GM23338 (cell line): ENCODE measurements at regions not wholly inside any gene's neighbourhood (a gene's known extent, or its start where the extent isn't known, plus 50 kb on each side); places are given as distances from the start of the nearest gene placed in this dataset.

Source experiments
- ATAC-seq: fragments of 200-7000 bp; cut with Tn5 transposase; 3 replicates; pipeline ENCODE4 v1.9.1; 2020
- DNase-seq: peaks from one replicate; pipeline ENCODE4 v3.0.0-alpha.2; 2015; ENCODE audit warnings: low spot score
- H2AFZ ChIP-seq: fragments of 200-600 bp; sonication (generic); 2 replicates; pipeline ENCODE4 v1.8.0; 2016; ENCODE audit warnings: antibody characterized with exemption, mild to moderate bottlenecking, moderate library complexity
- H3F3A ChIP-seq: fragments of 200-600 bp; sonication (generic); replicated peaks from 2 replicates; pipeline ENCODE4 v1.8.0; 2017; ENCODE audit warnings: antibody characterized with exemption, mixed run types, low read depth
- H3K27ac ChIP-seq: fragments of 200-600 bp; sonication (generic); 2 replicates; pipeline ENCODE4 v1.6.1; 2016; ENCODE audit warnings: low read depth
- H3K27me3 ChIP-seq: fragments of 200-600 bp; sonication (generic); 2 replicates; pipeline ENCODE4 v1.8.0; 2016; ENCODE audit warnings: mild to moderate bottlenecking, mixed run types, moderate library complexity; ENCODE audit not compliant: insufficient read depth
- H3K36me3 ChIP-seq: fragments of 200-600 bp; sonication (generic); 2 replicates; pipeline ENCODE4 v1.8.0; 2016; ENCODE audit warnings: mild to moderate bottlenecking; ENCODE audit not compliant: insufficient read depth
- H3K4me1 ChIP-seq: fragments of 200-600 bp; sonication (generic); 2 replicates; pipeline ENCODE4 v1.8.0; 2016; ENCODE audit warnings: mild to moderate bottlenecking, moderate library complexity; ENCODE audit not compliant: insufficient read depth
- H3K4me2 ChIP-seq: fragments of 200-600 bp; sonication (generic); 2 replicates; pipeline ENCODE4 v1.7.1; 2017; ENCODE audit warnings: mixed run types
- H3K4me3 ChIP-seq: fragments of 200-600 bp; sonication (generic); 2 replicates; pipeline ENCODE4 v1.6.1; 2016; ENCODE audit warnings: mixed run types
- H3K79me2 ChIP-seq: fragments of 200-600 bp; sonication (generic); replicated peaks from 2 replicates; pipeline ENCODE4 v1.8.0; 2017; ENCODE audit warnings: mild to moderate bottlenecking; ENCODE audit not compliant: insufficient read depth
- H3K9me2 ChIP-seq: fragments of 200-600 bp; sonication (generic); 2 replicates; pipeline ENCODE4 v1.8.0; 2017; ENCODE audit not compliant: insufficient read depth
- H4K20me1 ChIP-seq: fragments of 200-600 bp; sonication (generic); replicated peaks from 2 replicates; pipeline ENCODE4 v1.8.0; 2017; ENCODE audit warnings: mild to moderate bottlenecking; ENCODE audit not compliant: insufficient read depth
- H3K27ac Mint-ChIP-seq: 2 replicates; pipeline ENCODE4 v1.8.0; 2020; ENCODE audit warnings: inconsistent platforms, mild to moderate bottlenecking, moderate library complexity, mixed read lengths
- H3K27me3 Mint-ChIP-seq: 3 replicates; pipeline ENCODE4 v1.8.0; 2022; ENCODE audit warnings: low read depth, mild to moderate bottlenecking, moderate library complexity, mixed read lengths, inconsistent platforms; ENCODE audit not compliant: insufficient read depth, poor library complexity
- H3K36me3 Mint-ChIP-seq: 3 replicates; pipeline ENCODE4 v1.8.0; 2021; ENCODE audit warnings: low read depth, mild to moderate bottlenecking, inconsistent platforms, moderate library complexity, mixed read lengths
- H3K4me1 Mint-ChIP-seq: 3 replicates; pipeline ENCODE4 v1.8.0; 2020; ENCODE audit warnings: mild to moderate bottlenecking, inconsistent platforms, mixed read lengths
- H3K4me3 Mint-ChIP-seq: 3 replicates; pipeline ENCODE4 v1.8.0; 2021; ENCODE audit warnings: moderate library complexity, mild to moderate bottlenecking, inconsistent platforms, mixed read lengths
- H3K9me3 Mint-ChIP-seq: 3 replicates; pipeline ENCODE4 v1.8.0; 2020; ENCODE audit warnings: moderate library complexity, mild to moderate bottlenecking, inconsistent platforms, mixed read lengths
- CREB1 ChIP-seq: fragments of 250-450 bp; sonication (Bioruptor Pico); IDR thresholded peaks from 2 replicates; pipeline ENCODE4 v1.5.0; 2020; ENCODE audit warnings: low read depth, mild to moderate bottlenecking, moderate library complexity
- ETS1 ChIP-seq: IDR thresholded peaks from 2 replicates; pipeline ENCODE4 v1.6.1; 2016; ENCODE audit warnings: antibody characterized with exemption
- EZH2 ChIP-seq: fragments of 200-600 bp; sonication (generic); IDR thresholded peaks from one replicate; pipeline ENCODE4 v1.8.0; 2017; ENCODE audit warnings: antibody characterized with exemption, mild to moderate bottlenecking, low read depth; ENCODE audit not compliant: unreplicated experiment
- JUNB ChIP-seq: IDR thresholded peaks from one replicate; pipeline ENCODE4 v1.6.1; 2016; ENCODE audit warnings: antibody characterized with exemption; ENCODE audit not compliant: unreplicated experiment
- NANOG ChIP-seq: IDR thresholded peaks from 2 replicates; pipeline ENCODE4 v1.6.1; 2016; ENCODE audit warnings: antibody characterized with exemption, borderline replicate concordance
- POLR2AphosphoS5 ChIP-seq: IDR thresholded peaks from 2 replicates; pipeline ENCODE4 v1.6.1; 2016; ENCODE audit warnings: antibody characterized with exemption, low read depth
- REST ChIP-seq: IDR thresholded peaks from one replicate; pipeline ENCODE4 v1.6.1; 2018; ENCODE audit warnings: antibody characterized with exemption; ENCODE audit not compliant: unreplicated experiment
- STAT1 ChIP-seq: IDR thresholded peaks from one replicate; pipeline ENCODE4 v1.6.1; 2016; ENCODE audit warnings: antibody characterized with exemption; ENCODE audit not compliant: unreplicated experiment
- ZNF114 ChIP-seq: fragments of 250-450 bp; sonication (Bioruptor Pico); IDR thresholded peaks from 2 replicates; pipeline ENCODE4 v1.5.0; 2020; ENCODE audit warnings: mild to moderate bottlenecking, moderate library complexity
- TF ChIP-seq, protein P1 (sequence below), 2 experiments: fragments of 200-600 bp in 1 of 2; sonication (generic) in 1 of 2; conservative IDR thresholded peaks; 2 replicates each; pipeline versions ENCODE4 v1.5.1 to v1.6.1; 2016 to 2017; ENCODE audit warnings: antibody characterized with exemption in 2 of 2, low read depth in 2 of 2, mild to moderate bottlenecking in 2 of 2, moderate library complexity in 1 of 2

DNA sequence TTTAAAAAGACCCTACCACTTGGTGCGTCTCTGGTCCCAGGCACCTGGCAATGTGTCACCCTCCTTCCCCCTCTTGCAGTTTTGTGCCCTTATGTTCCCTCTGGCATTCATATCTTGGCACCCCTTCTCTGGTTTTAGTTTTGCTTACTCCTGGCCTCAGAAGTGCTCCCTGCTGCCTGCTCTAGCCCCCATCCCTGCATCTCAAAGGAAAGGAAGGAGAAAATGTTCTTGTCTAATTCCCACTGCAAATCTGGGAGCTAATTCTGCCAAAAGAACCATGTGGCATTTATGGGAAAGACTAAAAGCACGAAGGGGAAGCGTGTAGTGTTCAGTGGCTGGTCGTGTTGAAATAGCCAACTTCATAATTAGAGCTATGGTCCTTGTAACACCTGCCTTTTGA lies 340.1 kb upstream of the RPS6KA3 start:
- Histone ChIP-seq H3F3A (no peaks in the 10 kb centered on the region), H3K79me2 (no peaks in the 10 kb centered on the region), H3K27ac (no peak overlapping the region), H3K27me3 (no peaks in the 10 kb centered on the region), H3K4me2 (no peak overlapping the region), H3K4me1 (no peaks in the 10 kb centered on the region), H3K4me3 (no peak overlapping the region), H2AFZ (no peak overlapping the region), H4K20me1 (no peaks in the 10 kb centered on the region), H3K36me3 (no peaks in the 10 kb centered on the region), H3K9me2 (no peaks in the 10 kb centered on the region)
- DNase-seq (no peak), ATAC-seq (no peak)
- Mint-ChIP-seq H3K4me1 (no peaks in the 10 kb centered on the region; the same call in 2 of the 3 replicates), H3K9me3 (no peaks in the 10 kb centered on the region), H3K4me3 (no peak overlapping the region), H3K36me3 (no peaks in the 10 kb centered on the region), H3K27ac (no peak overlapping the region), H3K27me3 (no peaks in the 10 kb centered on the region)
- TF ChIP-seq EZH2, result no peak
- no peak for TF ChIP-seq ETS1

DNA sequence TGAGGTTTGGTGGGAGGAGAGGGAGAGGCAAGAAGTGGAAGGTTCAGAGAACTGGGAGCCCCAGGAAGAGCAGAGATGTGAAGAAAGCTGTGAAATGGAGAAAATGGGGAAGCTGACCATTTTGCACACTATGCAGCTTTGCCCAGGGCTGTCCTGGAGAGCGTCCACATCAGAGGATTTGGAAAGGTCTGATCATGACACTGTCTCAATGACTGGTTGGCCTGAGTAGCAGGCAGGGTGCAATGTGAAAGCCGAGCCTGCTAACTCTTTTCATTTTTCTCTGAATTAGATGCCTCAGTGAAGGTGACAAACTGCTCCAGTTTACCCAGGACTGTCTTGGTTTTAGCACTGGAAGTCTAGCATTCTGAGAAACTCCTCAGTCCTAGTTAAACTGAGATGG lies 330.1 kb upstream of the RPS6KA3 start:
- Histone ChIP-seq H3K4me1 (no peaks in the 10 kb centered on the region), H3K4me2 (no peak overlapping the region), H3K4me3 (no peak overlapping the region), H4K20me1 (no peaks in the 10 kb centered on the region), H2AFZ (no peak overlapping the region), H3F3A (no peaks in the 10 kb centered on the region), H3K9me2 (no peaks in the 10 kb centered on the region), H3K79me2 (no peaks in the 10 kb centered on the region), H3K27me3 (no peaks in the 10 kb centered on the region), H3K36me3 (no peaks in the 10 kb centered on the region), H3K27ac (no peak overlapping the region)
- ATAC-seq (no peak), DNase-seq (no peak)
- Mint-ChIP-seq H3K27me3 (peaks cover 3% of the 10 kb centered on the region), H3K9me3 (no peaks in the 10 kb centered on the region), H3K27ac (no peak overlapping the region), H3K4me3 (no peak overlapping the region), H3K36me3 (no peaks in the 10 kb centered on the region), H3K4me1 (peaks cover 11% of the 10 kb centered on the region; the same call in 2 of the 3 replicates)
- no peak for TF ChIP-seq REST
- TF ChIP-seq JUNB, result no peak
- TF ChIP-seq POLR2AphosphoS5, result no peak
- TF ChIP-seq STAT1, result no peak
- no peak for TF ChIP-seq CREB1 (CRISPR knock-in tag)
- no peak for TF ChIP-seq ETS1
- no peak for TF ChIP-seq NANOG
- TF ChIP-seq, protein P1, sequence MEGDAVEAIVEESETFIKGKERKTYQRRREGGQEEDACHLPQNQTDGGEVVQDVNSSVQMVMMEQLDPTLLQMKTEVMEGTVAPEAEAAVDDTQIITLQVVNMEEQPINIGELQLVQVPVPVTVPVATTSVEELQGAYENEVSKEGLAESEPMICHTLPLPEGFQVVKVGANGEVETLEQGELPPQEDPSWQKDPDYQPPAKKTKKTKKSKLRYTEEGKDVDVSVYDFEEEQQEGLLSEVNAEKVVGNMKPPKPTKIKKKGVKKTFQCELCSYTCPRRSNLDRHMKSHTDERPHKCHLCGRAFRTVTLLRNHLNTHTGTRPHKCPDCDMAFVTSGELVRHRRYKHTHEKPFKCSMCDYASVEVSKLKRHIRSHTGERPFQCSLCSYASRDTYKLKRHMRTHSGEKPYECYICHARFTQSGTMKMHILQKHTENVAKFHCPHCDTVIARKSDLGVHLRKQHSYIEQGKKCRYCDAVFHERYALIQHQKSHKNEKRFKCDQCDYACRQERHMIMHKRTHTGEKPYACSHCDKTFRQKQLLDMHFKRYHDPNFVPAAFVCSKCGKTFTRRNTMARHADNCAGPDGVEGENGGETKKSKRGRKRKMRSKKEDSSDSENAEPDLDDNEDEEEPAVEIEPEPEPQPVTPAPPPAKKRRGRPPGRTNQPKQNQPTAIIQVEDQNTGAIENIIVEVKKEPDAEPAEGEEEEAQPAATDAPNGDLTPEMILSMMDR (conservative IDR thresholded peaks at IDR 0.05; ENCODE audit: low read depth in 2 of 2), result no peak
- TF ChIP-seq EZH2, result no peak
- no peak for TF ChIP-seq ZNF114 (CRISPR knock-in tag)
